HCT116 (cell line): ENCODE measurements at regions not wholly inside any gene's neighbourhood (a gene's known extent, or its start where the extent isn't known, plus 50 kb on each side); places are given as distances from the start of the nearest gene placed in this dataset.

Source experiments
- ATAC-seq: fragments of 200-7000 bp; cut with Tn5 transposase; 2 replicates; pipeline ENCODE4 v1.9.1; 2020; ENCODE audit warnings: mild to moderate bottlenecking, moderate library complexity
- BruUV-seq: library from RNA; stranded (reverse); fragments of 400-500 nt; replicated peaks from 2 replicates; lab custom pipeline; 2021; lab: Mats Ljungman, UMichigan
- CTCF ChIA-PET: fragments of 300-600 bp; sonication (Branson Sonifier 250); formaldehyde crosslinking; loops from one replicate; lab custom pipeline; 2021; ENCODE audit warnings: antibody characterized with exemption; lab: Charles Lee
- POLR2A ChIA-PET: fragments of 300-600, 350-600 bp; sonication (Branson Sonifier 250); formaldehyde crosslinking; loops from one replicate; lab custom pipeline; 2021; ENCODE audit warnings: antibody characterized with exemption; lab: Charles Lee
- RAD21 ChIA-PET, 2 experiments: fragments of 300-600 bp; sonication (Branson Sonifier 250); formaldehyde crosslinking; loops; one replicate each; lab custom pipeline; 2023; ENCODE audit warnings: low total read pairs in 2 of 2; ENCODE audit not compliant: uncharacterized antibody in 2 of 2, unreplicated experiment in 2 of 2, low non-redundant PET in 1 of 2; lab: Charles Lee
- DNase-seq: peaks from one replicate; pipeline ENCODE4 v3.0.0-alpha.2; 2010; ENCODE audit warnings: low read depth, low spot score
- H2AFZ ChIP-seq: fragments of 200-600 bp; shearing (Covaris generic), sonication (generic); 2 replicates; pipeline ENCODE4 v1.6.1; 2017; ENCODE audit warnings: low read depth, mixed run types, mixed read lengths, antibody characterized with exemption, low read length; ENCODE audit not compliant: poor library complexity, severe bottlenecking
- H3K27ac ChIP-seq: 2 replicates; pipeline ENCODE4 v1.5.1; 2012; ENCODE audit warnings: low read depth, low read length
- H3K27me3 ChIP-seq: fragments of 200-600 bp; sonication (generic); 2 replicates; pipeline ENCODE4 v1.6.1; 2016; ENCODE audit warnings: mixed run types, low read length, mixed read lengths; ENCODE audit not compliant: insufficient read depth
- H3K36me3 ChIP-seq, 2 experiments: fragments of 200-500 bp in 1 of 2; fragments of 200-600 bp in 1 of 2; sonication (Bioruptor generic) in 1 of 2; sonication (generic) in 1 of 2; 2 replicates each; pipeline versions ENCODE4 v1.5.1 to v1.6.1; 2014 to 2016; ENCODE audit warnings: low read length in 2 of 2, inconsistent platforms in 1 of 2, mixed read lengths in 1 of 2, mixed run types in 1 of 2; ENCODE audit not compliant: insufficient read depth in 2 of 2, control insufficient read depth in 1 of 2
- H3K4me1 ChIP-seq, 2 experiments: fragments of 200-600 bp in 1 of 2; sonication (generic) in 1 of 2; 2 replicates each; pipeline versions ENCODE4 v1.5.1 to v1.6.1; 2012 to 2017; ENCODE audit warnings: low read length in 2 of 2, inconsistent platforms in 1 of 2, mild to moderate bottlenecking in 1 of 2, mixed read lengths in 1 of 2, mixed run types in 1 of 2, moderate library complexity in 1 of 2; ENCODE audit not compliant: insufficient read depth in 2 of 2, control insufficient read depth in 1 of 2
- H3K4me2 ChIP-seq: fragments of 200-600 bp; sonication (generic); 2 replicates; pipeline ENCODE4 v1.6.1; 2017; ENCODE audit warnings: mixed run types, low read length, mixed read lengths
- H3K4me3 ChIP-seq, 2 experiments: fragments of 200-600 bp in 1 of 2; sonication (generic) in 1 of 2; replicated peaks in 1 of 2; 2 replicates each; pipeline ENCODE4 v1.5.1; 2011 to 2016; ENCODE audit warnings: low read length in 2 of 2, control low read depth in 1 of 2, low read depth in 1 of 2, mild to moderate bottlenecking in 1 of 2, mixed read lengths in 1 of 2, mixed run types in 1 of 2
- H3K79me2 ChIP-seq: fragments of 200-600 bp; sonication (generic); 2 replicates; pipeline ENCODE4 v1.6.1; 2017; ENCODE audit warnings: mild to moderate bottlenecking, mixed run types, low read length, moderate library complexity, mixed read lengths; ENCODE audit not compliant: insufficient read depth
- H3K9ac ChIP-seq: fragments of 200-600 bp; sonication (generic); 2 replicates; pipeline ENCODE4 v1.6.1; 2016; ENCODE audit warnings: low read length, mixed read lengths
- H3K9me2 ChIP-seq: fragments of 200-600 bp; sonication (generic), shearing (Covaris generic); 2 replicates; pipeline ENCODE4 v1.6.1; 2017; ENCODE audit warnings: mixed run types, mild to moderate bottlenecking, moderate library complexity; ENCODE audit not compliant: insufficient read depth
- H3K9me3 ChIP-seq, 2 experiments: fragments of 200-500 bp in 1 of 2; fragments of 200-600 bp in 1 of 2; sonication (Bioruptor generic) in 1 of 2; sonication (generic) in 1 of 2; 2 replicates each; pipeline ENCODE4 v1.6.1; 2014 to 2017; ENCODE audit warnings: low read length in 2 of 2, mixed read lengths in 2 of 2, inconsistent platforms in 1 of 2, low read depth in 1 of 2, mild to moderate bottlenecking in 1 of 2, mixed run types in 1 of 2, moderate library complexity in 1 of 2; ENCODE audit not compliant: control insufficient read depth in 1 of 2, insufficient read depth in 1 of 2
- H4K20me1 ChIP-seq: fragments of 200-600 bp; sonication (generic), shearing (Covaris generic); 2 replicates; pipeline ENCODE4 v1.6.1; 2017; ENCODE audit warnings: mixed run types, mild to moderate bottlenecking, moderate library complexity; ENCODE audit not compliant: insufficient read depth
- CBX3 ChIP-seq: IDR thresholded peaks from 2 replicates; pipeline ENCODE4 v1.6.1; 2012; ENCODE audit warnings: low read depth
- EGR1 ChIP-seq: IDR thresholded peaks from 2 replicates; pipeline ENCODE4 v1.6.1; 2012; ENCODE audit warnings: low read depth
- ELF1 ChIP-seq: IDR thresholded peaks from 2 replicates; pipeline ENCODE4 v1.6.1; 2012; ENCODE audit warnings: low read depth, borderline replicate concordance
- EZH2 ChIP-seq: fragments of 200-600 bp; sonication (generic); IDR thresholded peaks from 2 replicates; pipeline ENCODE4 v1.6.1; 2017; ENCODE audit warnings: antibody characterized with exemption, mixed run types
- EZH2phosphoT487 ChIP-seq: fragments of 200-600 bp; IDR thresholded peaks from 2 replicates; pipeline ENCODE4 v1.6.1; 2018; ENCODE audit warnings: antibody characterized with exemption, borderline replicate concordance
- FOSL1 ChIP-seq: IDR thresholded peaks from 2 replicates; pipeline ENCODE4 v1.6.1; 2012; ENCODE audit warnings: low read depth
- MAX ChIP-seq: IDR thresholded peaks from 2 replicates; pipeline ENCODE4 v1.6.1; 2012
- POLR2A ChIP-seq: IDR thresholded peaks from 2 replicates; pipeline ENCODE4 v1.7.0; 2011; ENCODE audit warnings: borderline replicate concordance; ENCODE audit not compliant: insufficient read depth, insufficient read length; ENCODE audit errors: extremely low read depth
- POLR2AphosphoS5 ChIP-seq: IDR thresholded peaks from 2 replicates; pipeline ENCODE4 v1.6.1; 2011; ENCODE audit warnings: mild to moderate bottlenecking, low read depth, low read length, moderate library complexity
- RAD21 ChIP-seq: IDR thresholded peaks from 2 replicates; pipeline ENCODE4 v1.6.1; 2012; ENCODE audit warnings: low read depth, mild to moderate bottlenecking
- REST ChIP-seq: IDR thresholded peaks from 2 replicates; pipeline ENCODE4 v1.6.1; 2012; ENCODE audit warnings: low read depth
- SIN3A ChIP-seq: IDR thresholded peaks from 2 replicates; pipeline ENCODE4 v1.6.1; 2012; ENCODE audit warnings: low read depth
- SP1 ChIP-seq: IDR thresholded peaks from 2 replicates; pipeline ENCODE4 v1.6.1; 2012; ENCODE audit warnings: low read depth
- SRF ChIP-seq: IDR thresholded peaks from 2 replicates; pipeline ENCODE4 v1.6.1; 2012; ENCODE audit warnings: low read depth
- TCF7L2 ChIP-seq: IDR thresholded peaks from 2 replicates; pipeline ENCODE4 v1.7.0; 2011; ENCODE audit warnings: borderline replicate concordance, inconsistent platforms; ENCODE audit not compliant: insufficient read depth, insufficient read length; ENCODE audit errors: extremely low read depth
- YY1 ChIP-seq: IDR thresholded peaks from 2 replicates; pipeline ENCODE4 v1.6.1; 2011; ENCODE audit warnings: low read length, low read depth, moderate library complexity, mild to moderate bottlenecking; ENCODE audit not compliant: insufficient replicate concordance; ENCODE audit errors: extremely low read depth
- ZFX ChIP-seq: fragments of 450-650 bp; IDR thresholded peaks from 2 replicates; pipeline ENCODE4 v1.6.1; 2017
- ZNF274 ChIP-seq: fragments of 200-500 bp; sonication (Bioruptor generic); IDR thresholded peaks from 2 replicates; pipeline ENCODE4 v1.6.1; 2014; ENCODE audit warnings: mild to moderate bottlenecking, low read depth, low read length, inconsistent platforms
- intact Hi-C: fragments of 100-400 bp; cut with micrococcal nuclease; formaldehyde crosslinking; loops from 2 replicates; pipeline ENCODE4 v1.10.0; 2022
- TF ChIP-seq, protein P1 (sequence below), 3 experiments: fragments of 200-600 bp in 1 of 3; sonication (generic) in 1 of 3; IDR thresholded peaks in 2 of 3; conservative IDR thresholded peaks in 1 of 3; 2 replicates each; pipeline ENCODE4 v1.5.1; 2012 to 2017; ENCODE audit warnings: low read depth in 2 of 3, low read length in 2 of 3, antibody characterized with exemption in 1 of 3, borderline replicate concordance in 1 of 3, control low read depth in 1 of 3, mild to moderate bottlenecking in 1 of 3, mixed read lengths in 1 of 3, mixed run types in 1 of 3, moderate library complexity in 1 of 3; ENCODE audit not compliant: insufficient read depth in 1 of 3

GRCh38 chr11:71333473-71333872 lies 81.1 kb upstream of the SHANK2 start:
- H3K79me2 ChIP-seq = no peaks in the 10 kb centered on the region
- H3K4me2 ChIP-seq = no peak overlapping the region
- H2AFZ ChIP-seq = no peak overlapping the region
- no peaks in the 10 kb centered on the region for H3K4me1 ChIP-seq
- H3K27me3 ChIP-seq = peaks cover 7% of the 10 kb centered on the region; the same call in 1 of the 2 replicates
- intact Hi-C loops = no loop called here
- TF ChIP-seq POLR2A = no peak
- TF ChIP-seq, protein P1, sequence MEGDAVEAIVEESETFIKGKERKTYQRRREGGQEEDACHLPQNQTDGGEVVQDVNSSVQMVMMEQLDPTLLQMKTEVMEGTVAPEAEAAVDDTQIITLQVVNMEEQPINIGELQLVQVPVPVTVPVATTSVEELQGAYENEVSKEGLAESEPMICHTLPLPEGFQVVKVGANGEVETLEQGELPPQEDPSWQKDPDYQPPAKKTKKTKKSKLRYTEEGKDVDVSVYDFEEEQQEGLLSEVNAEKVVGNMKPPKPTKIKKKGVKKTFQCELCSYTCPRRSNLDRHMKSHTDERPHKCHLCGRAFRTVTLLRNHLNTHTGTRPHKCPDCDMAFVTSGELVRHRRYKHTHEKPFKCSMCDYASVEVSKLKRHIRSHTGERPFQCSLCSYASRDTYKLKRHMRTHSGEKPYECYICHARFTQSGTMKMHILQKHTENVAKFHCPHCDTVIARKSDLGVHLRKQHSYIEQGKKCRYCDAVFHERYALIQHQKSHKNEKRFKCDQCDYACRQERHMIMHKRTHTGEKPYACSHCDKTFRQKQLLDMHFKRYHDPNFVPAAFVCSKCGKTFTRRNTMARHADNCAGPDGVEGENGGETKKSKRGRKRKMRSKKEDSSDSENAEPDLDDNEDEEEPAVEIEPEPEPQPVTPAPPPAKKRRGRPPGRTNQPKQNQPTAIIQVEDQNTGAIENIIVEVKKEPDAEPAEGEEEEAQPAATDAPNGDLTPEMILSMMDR (IDR thresholded peaks at IDR 0.05 in 2 of 3, conservative IDR thresholded peaks at IDR 0.05 in 1 of 3; ENCODE audit: borderline replicate concordance in 1 of 3, insufficient read depth in 1 of 3, low read depth in 2 of 3, low read length in 2 of 3) = no peak
- TF ChIP-seq SRF = no peak
- no peak for TF ChIP-seq RAD21
- no peak for TF ChIP-seq EGR1
- no peak for TF ChIP-seq MAX
- no peak for TF ChIP-seq EZH2
- TF ChIP-seq ZNF274 = no peak
- no peak for TF ChIP-seq REST
- no peak for TF ChIP-seq YY1
- TF ChIP-seq CBX3 = no peak
- TF ChIP-seq ZFX = no peak
- TF ChIP-seq EZH2phosphoT487 = no peak
- no peak for TF ChIP-seq SP1
- no peak for TF ChIP-seq TCF7L2
- no peak for TF ChIP-seq POLR2AphosphoS5
- TF ChIP-seq SIN3A = no peak
- TF ChIP-seq FOSL1 = no peak
- no peak for TF ChIP-seq ELF1
- no TSS peak for BruUV-seq
- H3K9me3 ChIP-seq = peaks cover 0 to 7% of the 10 kb centered on the region in 2 experiments; a peak in 2 of 4 replicates
- H4K20me1 ChIP-seq = no peaks in the 10 kb centered on the region
- H3K36me3 ChIP-seq = no peaks in the 10 kb centered on the region
- no peak for DNase-seq
- ChIA-PET CTCF (no interaction called here), RAD21 (no interaction called here), POLR2A (no interaction called here)
- ATAC-seq = no peak
- H3K9ac ChIP-seq = no peak overlapping the region
- H3K4me3 ChIP-seq = no peak overlapping the region
- no peak overlapping the region for H3K27ac ChIP-seq
- no peaks in the 10 kb centered on the region for H3K9me2 ChIP-seq
